ENCODE measurements at regions not wholly inside any gene's neighbourhood (a gene's known extent, or its start where the extent isn't known, plus 50 kb on each side); places are given as distances from the start of the nearest gene placed in this dataset.

DNA sequence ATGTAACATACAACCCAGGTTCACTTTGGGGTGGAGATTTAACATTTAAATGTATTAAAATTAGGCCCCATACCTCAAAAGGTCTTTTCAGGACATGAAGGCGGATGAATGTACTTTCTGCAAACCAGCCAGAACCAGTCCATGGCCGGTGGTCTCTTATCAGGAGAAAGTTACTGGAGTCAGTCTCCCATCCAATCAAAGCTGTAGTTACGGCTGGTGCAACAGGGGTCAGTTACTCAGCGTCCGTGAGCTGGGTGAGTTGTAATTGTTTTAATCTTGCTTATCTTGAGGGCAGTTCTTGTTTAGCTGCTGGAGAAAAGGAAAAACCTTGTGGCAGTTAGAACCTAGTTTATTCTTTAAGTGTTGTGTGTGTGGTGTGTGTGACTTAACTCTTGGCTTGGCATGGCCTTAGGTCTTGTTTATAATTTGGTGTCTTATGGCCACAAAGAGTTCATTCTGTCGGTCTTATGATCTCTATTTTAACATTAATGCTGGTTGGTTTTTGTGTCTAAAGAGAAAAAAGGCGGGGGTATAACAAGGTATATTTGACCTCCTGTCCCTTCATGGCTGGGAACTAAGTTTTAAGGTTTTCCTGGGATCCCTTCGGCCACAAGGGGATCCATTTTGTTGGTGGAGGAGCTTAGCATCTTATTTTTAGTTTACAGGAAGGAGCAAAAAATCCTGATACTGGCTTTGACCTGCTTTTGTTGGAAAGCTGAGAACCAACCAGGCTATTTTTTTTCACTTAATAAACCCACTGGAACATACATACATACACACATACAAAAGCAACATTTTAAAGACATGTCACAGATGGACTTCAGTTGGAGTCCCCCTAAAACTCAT is 143.5 kb upstream of the NCK2 start:
- Histone ChIP-seq H3K27me3 (no peaks in the 10 kb centered on the region), H3K4me1 (ENCODE audit: control insufficient read depth in 1 of 2, insufficient read depth in 1 of 2, low read depth in 1 of 2, low read length in 1 of 2) (no peaks in the 10 kb centered on the region), H3K27ac (no peak overlapping the region), H3K9me3 (no peaks in the 10 kb centered on the region), H3K36me3 (no peaks in the 10 kb centered on the region), H3K4me3 (ENCODE audit: low read depth in 1 of 2, low read length in 1 of 2) (no peak overlapping the region)
- TF ChIP-seq, protein P1, sequence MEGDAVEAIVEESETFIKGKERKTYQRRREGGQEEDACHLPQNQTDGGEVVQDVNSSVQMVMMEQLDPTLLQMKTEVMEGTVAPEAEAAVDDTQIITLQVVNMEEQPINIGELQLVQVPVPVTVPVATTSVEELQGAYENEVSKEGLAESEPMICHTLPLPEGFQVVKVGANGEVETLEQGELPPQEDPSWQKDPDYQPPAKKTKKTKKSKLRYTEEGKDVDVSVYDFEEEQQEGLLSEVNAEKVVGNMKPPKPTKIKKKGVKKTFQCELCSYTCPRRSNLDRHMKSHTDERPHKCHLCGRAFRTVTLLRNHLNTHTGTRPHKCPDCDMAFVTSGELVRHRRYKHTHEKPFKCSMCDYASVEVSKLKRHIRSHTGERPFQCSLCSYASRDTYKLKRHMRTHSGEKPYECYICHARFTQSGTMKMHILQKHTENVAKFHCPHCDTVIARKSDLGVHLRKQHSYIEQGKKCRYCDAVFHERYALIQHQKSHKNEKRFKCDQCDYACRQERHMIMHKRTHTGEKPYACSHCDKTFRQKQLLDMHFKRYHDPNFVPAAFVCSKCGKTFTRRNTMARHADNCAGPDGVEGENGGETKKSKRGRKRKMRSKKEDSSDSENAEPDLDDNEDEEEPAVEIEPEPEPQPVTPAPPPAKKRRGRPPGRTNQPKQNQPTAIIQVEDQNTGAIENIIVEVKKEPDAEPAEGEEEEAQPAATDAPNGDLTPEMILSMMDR (IDR thresholded peaks at IDR 0.05), result no peak

DNA sequence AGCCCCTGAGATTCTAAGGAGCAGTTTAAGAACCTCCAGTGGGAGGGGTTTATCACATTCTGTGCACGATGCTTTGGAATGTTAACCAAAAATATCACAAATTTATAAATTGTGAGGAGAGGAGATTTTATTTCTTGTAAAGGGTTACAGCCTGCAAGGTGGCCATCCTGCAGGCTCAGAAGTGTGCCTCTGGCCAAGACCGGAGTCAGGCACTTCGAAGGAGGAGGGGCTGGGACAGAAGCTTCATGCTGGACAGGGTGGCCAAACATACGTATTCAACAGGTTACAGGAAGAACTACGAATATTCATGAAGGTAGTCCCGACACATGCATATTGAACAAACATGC is 144.1 kb upstream of the NCK2 start:
- H3K27me3 ChIP-seq, result no peaks in the 10 kb centered on the region
- TF ChIP-seq, protein P1 (IDR thresholded peaks at IDR 0.05), result no peak
- no peak overlapping the region for H3K4me3 ChIP-seq (ENCODE audit: low read depth in 1 of 2, low read length in 1 of 2)
- H3K27ac ChIP-seq, result no peak overlapping the region
- no peaks in the 10 kb centered on the region for H3K4me1 ChIP-seq (ENCODE audit: control insufficient read depth in 1 of 2, insufficient read depth in 1 of 2, low read depth in 1 of 2, low read length in 1 of 2)
- H3K36me3 ChIP-seq, result no peaks in the 10 kb centered on the region
- no peaks in the 10 kb centered on the region for H3K9me3 ChIP-seq

DNA sequence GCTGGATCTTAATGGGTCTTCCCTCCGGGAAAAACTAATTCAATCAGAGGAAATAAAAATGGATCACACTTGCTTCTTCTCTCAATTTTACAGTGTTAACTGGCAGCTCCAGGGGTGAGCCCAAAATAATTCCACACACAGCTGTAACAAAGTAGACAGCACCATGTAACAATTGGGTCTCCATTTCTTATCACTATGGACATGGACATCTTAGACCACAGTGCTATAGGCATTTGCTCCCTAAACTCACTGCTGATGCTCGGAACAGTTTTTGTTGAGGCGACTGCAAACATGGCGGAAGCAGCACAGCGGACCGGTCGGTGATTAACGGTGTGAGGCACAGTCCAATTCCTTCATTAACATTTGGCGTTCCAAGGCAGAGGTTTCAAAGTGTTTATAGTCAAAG is 144.7 kb upstream of the NCK2 start:
- H3K9me3 ChIP-seq, result no peaks in the 10 kb centered on the region

DNA sequence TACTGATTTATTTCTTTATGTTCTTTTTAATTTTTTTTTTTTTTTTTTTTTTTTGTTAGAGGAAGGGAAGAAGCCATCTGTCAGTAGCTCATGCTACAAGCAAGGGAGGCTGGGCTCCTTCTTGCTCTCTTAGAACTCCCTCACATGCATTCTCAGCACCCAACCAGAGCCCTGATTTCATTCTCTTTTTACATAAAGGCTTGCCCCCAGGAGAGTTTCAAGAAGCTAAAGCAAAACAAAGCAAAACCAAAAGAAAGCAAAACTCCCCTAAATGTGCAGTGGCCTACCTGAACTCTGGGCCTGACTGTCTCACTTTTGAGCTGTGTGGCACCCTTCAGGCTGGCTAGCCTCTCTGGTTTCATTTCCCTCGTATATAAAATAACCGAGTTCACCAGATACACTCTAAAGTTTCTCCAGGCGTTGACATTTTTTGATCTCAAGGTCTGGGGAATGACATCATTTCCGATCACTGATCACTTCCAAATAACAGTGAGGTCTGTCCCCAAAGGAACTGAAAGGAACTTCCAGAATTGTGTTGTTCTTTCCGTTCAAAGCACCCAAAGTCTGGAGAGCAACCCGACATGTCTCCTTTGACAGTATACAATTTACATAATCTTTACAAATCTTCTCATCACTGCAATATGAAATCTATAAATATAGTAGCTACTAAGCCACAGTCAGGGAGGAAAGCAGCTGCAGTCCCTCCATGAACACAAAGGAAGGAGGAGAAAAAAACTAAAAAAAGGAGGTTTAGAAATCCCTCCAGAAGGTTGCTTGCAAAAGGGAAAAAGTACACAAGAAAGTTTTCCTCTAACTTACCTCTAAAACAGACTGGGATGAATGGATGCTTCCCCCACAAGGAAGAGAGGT is 145.6 kb upstream of the NCK2 start:
- TF ChIP-seq, protein P1 (IDR thresholded peaks at IDR 0.05), result no peak
- H3K27ac ChIP-seq, result no peak overlapping the region
- no peaks in the 10 kb centered on the region for H3K27me3 ChIP-seq
- H3K4me3 ChIP-seq (ENCODE audit: low read depth in 1 of 2, low read length in 1 of 2), result no peak overlapping the region
- H3K9me3 ChIP-seq, result no peaks in the 10 kb centered on the region
- no peaks in the 10 kb centered on the region for H3K36me3 ChIP-seq
- no peaks in the 10 kb centered on the region for H3K4me1 ChIP-seq (ENCODE audit: control insufficient read depth in 1 of 2, insufficient read depth in 1 of 2, low read depth in 1 of 2, low read length in 1 of 2)

More for the DNA sequence above, 144.7 kb upstream of the NCK2 start:
- Histone ChIP-seq H3K36me3 (no peaks in the 10 kb centered on the region), H3K27ac (no peak overlapping the region), H3K27me3 (no peaks in the 10 kb centered on the region), H3K4me1 (ENCODE audit: control insufficient read depth in 1 of 2, insufficient read depth in 1 of 2, low read depth in 1 of 2, low read length in 1 of 2) (no peaks in the 10 kb centered on the region), H3K4me3 (ENCODE audit: low read depth in 1 of 2, low read length in 1 of 2) (no peak overlapping the region)
- TF ChIP-seq, protein P1 (IDR thresholded peaks at IDR 0.05), result no peak

DNA sequence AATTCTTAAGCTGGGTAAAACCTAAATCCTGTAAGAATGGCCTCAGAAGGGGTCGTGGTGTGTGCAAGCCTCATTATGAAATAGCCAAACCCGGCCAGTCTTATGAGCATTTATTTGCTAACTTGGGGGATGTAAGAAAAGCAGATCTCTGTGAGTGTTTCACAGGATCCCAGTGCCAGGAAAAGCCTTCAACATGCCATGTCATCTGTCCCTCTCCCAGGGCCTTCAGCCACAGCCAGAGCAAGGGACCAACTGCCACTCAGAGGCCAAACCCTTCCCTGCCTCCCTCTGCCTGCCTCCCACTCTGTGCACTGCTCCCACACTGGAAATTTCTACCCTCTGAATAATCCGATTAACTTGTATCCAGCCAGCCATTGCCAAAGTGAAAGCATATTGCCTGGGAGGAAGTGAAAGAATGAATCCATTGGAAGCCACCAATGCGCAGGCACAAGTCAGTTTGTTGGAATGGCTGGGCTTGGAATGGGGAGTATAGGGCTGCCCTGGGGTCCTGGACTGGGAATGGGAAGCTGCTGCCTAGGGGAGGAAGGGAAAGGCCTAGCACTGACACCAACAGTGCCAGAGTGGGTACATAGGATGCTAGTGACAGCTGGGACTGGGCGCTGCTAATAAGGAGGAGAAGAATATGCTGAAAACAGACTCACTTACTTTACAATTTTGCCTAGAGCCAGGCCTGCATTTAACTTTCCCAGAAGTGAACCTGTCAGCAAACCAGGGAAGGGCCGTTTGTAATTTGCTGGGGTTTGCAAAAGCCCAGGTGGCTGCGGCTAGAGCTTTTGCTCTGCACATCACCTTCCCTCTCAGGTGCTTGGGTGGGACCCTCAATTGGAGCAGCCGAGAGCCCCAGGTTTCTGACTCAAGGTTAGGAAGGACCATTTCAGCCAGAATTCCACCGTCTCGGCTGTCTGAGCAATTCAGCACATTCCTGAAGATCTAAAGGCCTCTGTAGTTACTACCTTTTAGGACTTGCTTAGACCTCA is 146.6 kb upstream of the NCK2 start:
- TF ChIP-seq, protein P1 (IDR thresholded peaks at IDR 0.05), result no peak
- Histone ChIP-seq H3K27ac (no peak overlapping the region), H3K4me3 (ENCODE audit: low read depth in 1 of 2, low read length in 1 of 2) (no peak overlapping the region), H3K9me3 (no peaks in the 10 kb centered on the region), H3K27me3 (no peaks in the 10 kb centered on the region), H3K36me3 (no peaks in the 10 kb centered on the region), H3K4me1 (ENCODE audit: control insufficient read depth in 1 of 2, insufficient read depth in 1 of 2, low read depth in 1 of 2, low read length in 1 of 2) (no peaks in the 10 kb centered on the region)

Measured in neutrophil (primary cell).